ENCODE measurements at regions not wholly inside any gene's neighbourhood (a gene's known extent, or its start where the extent isn't known, plus 50 kb on each side); places are given as distances from the start of the nearest gene placed in this dataset.

DNA sequence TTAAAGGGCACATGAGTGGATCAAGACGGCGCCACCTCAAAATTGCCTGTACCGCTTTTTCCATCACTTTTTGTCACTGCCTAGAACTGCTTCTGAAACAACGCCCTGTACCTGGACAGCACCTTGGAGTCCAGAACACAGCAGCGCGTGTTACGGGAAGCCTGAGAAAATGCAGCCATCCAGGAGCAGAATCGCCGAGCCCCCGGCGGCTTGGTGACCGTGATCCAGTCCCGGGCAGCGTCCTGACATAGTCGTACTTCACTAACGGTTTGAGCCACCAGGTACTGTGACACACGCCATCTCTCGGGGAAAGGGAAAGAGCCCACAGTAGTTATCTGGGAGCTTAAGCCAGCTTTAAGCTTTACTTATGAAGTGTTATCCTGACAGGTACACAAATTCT is 168.9 kb upstream of the SALL3 start:
- Histone ChIP-seq H2BK15ac (ENCODE audit: low read depth, poor library complexity, severe bottlenecking) (no peak overlapping the region), H3K79me1 (replicated peaks; ENCODE audit: low read length, poor library complexity, severe bottlenecking) (no peaks in the 10 kb centered on the region), H2BK12ac (ENCODE audit: low read length in 2 of 2) (no peak overlapping the region), H3K23ac (ENCODE audit: low read length in 2 of 2) (no peak overlapping the region), H3K27ac (ENCODE audit: low read length, poor library complexity, severe bottlenecking) (no peak overlapping the region), H3K36me3 (ENCODE audit: control insufficient read depth in 1 of 2, insufficient read depth in 2 of 2, low read depth in 1 of 2, low read length in 2 of 2) (peaks cover 0 to 4% of the 10 kb centered on the region in 2 experiments), H3K4ac (ENCODE audit: low read depth in 1 of 2, low read length in 2 of 2) (no peak overlapping the region), H3K14ac (ENCODE audit: low read length in 2 of 2) (no peak overlapping the region), H2AFZ (ENCODE audit: low read depth, low read length) (no peak overlapping the region), H2BK120ac (ENCODE audit: low read depth, low read length) (no peak overlapping the region), H3K4me1 (ENCODE audit: control insufficient read depth, insufficient read depth, low read depth, low read length) (peaks cover 4% of the 10 kb centered on the region), H3K4me2 (ENCODE audit: low read length, poor library complexity, severe bottlenecking) (no peak overlapping the region), H4K8ac (ENCODE audit: low read length) (no peak overlapping the region), H3K4me3 (ENCODE audit: insufficient read depth in 1 of 2, low read depth in 1 of 2, low read length in 2 of 2) (no peak overlapping the region), H3K18ac (ENCODE audit: low read depth in 1 of 2, low read length in 2 of 2) (no peak overlapping the region), H2BK5ac (ENCODE audit: low read depth, low read length, poor library complexity, severe bottlenecking) (no peak overlapping the region), H2AK5ac (ENCODE audit: low read length, severe bottlenecking) (no peak overlapping the region), H3K9me3 (ENCODE audit: control insufficient read depth, low read length) (peaks cover 6% of the 10 kb centered on the region), H3K27me3 (ENCODE audit: control insufficient read depth in 1 of 2, insufficient read depth in 1 of 2, low read length in 2 of 2) (no peaks in the 10 kb centered on the region), H3K9ac (ENCODE audit: low read length) (no peak overlapping the region), H4K91ac (ENCODE audit: low read length) (no peak overlapping the region)
- 93% methylated on average over 18 of the region's 18 CpGs for WGBS
- no peak for DNase-seq

DNA sequence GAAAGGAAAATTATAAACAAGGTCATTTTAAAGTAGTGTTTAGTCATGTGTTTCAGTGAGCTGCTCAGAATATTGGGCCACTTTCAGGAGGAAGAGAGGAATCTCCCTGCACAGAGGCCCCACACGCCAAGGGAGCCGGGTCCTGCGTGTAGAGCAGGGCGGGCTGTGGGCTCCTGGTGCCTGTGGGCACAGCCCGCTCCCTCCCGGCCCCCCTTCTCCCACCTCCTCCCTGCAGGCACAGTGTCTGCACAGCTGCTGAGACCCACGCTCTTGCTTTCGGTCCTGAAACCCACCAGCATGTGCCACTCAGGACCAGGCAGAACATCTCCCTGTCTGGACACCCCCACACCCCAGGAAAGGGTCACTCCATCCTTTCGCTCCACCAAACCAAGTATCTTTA is 167.6 kb upstream of the SALL3 start:
- Histone ChIP-seq H3K27ac (ENCODE audit: low read length, poor library complexity, severe bottlenecking) (no peak overlapping the region), H3K4me2 (ENCODE audit: low read length, poor library complexity, severe bottlenecking) (no peak overlapping the region), H3K27me3 (ENCODE audit: control insufficient read depth in 1 of 2, insufficient read depth in 1 of 2, low read length in 2 of 2) (no peaks in the 10 kb centered on the region), H3K9me3 (ENCODE audit: control insufficient read depth, low read length) (peaks cover 4% of the 10 kb centered on the region), H3K4me3 (ENCODE audit: insufficient read depth in 1 of 2, low read depth in 1 of 2, low read length in 2 of 2) (no peak overlapping the region), H3K4ac (ENCODE audit: low read depth in 1 of 2, low read length in 2 of 2) (no peak overlapping the region), H3K4me1 (ENCODE audit: control insufficient read depth, insufficient read depth, low read depth, low read length) (peaks cover 4% of the 10 kb centered on the region), H2BK5ac (ENCODE audit: low read depth, low read length, poor library complexity, severe bottlenecking) (no peak overlapping the region), H2AK5ac (ENCODE audit: low read length, severe bottlenecking) (no peak overlapping the region), H4K91ac (ENCODE audit: low read length) (no peak overlapping the region), H2BK15ac (ENCODE audit: low read depth, poor library complexity, severe bottlenecking) (no peak overlapping the region), H4K8ac (ENCODE audit: low read length) (no peak overlapping the region), H2BK120ac (ENCODE audit: low read depth, low read length) (no peak overlapping the region), H3K18ac (ENCODE audit: low read depth in 1 of 2, low read length in 2 of 2) (no peak overlapping the region), H3K14ac (ENCODE audit: low read length in 2 of 2) (no peak overlapping the region), H2AFZ (ENCODE audit: low read depth, low read length) (no peak overlapping the region), H3K9ac (ENCODE audit: low read length) (no peak overlapping the region), H3K79me1 (replicated peaks; ENCODE audit: low read length, poor library complexity, severe bottlenecking) (no peaks in the 10 kb centered on the region), H3K36me3 (ENCODE audit: control insufficient read depth in 1 of 2, insufficient read depth in 2 of 2, low read depth in 1 of 2, low read length in 2 of 2) (peaks cover 0 to 4% of the 10 kb centered on the region in 2 experiments), H2BK12ac (ENCODE audit: low read length in 2 of 2) (no peak overlapping the region), H3K23ac (ENCODE audit: low read length in 2 of 2) (no peak overlapping the region)
- DNase-seq, result no peak
- WGBS, result 75% methylated on average over 9 of the region's 9 CpGs

DNA sequence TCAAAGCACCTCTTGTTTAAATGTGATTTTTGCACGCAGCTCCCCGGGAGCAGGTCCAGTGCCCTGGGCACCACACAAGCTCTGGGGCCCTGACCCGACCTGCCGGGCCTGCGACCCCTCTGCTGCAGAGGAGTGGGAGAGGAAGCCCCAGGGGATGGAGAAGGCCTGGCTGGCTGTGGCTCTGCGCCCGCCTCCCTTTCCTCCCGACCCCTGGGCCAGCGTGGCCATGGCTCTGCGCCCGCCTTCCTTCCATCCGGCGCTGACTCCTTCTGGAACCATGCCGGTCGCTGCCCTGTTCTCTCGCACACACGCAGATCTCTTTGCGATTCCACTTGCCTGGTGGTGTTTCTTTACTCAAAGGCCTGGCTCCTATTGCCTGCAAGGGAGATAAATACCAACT is 166.5 kb upstream of the SALL3 start:
- H2AK5ac ChIP-seq (ENCODE audit: low read length, severe bottlenecking), result no peak overlapping the region
- H3K27ac ChIP-seq (ENCODE audit: low read length, poor library complexity, severe bottlenecking), result no peak overlapping the region
- WGBS, result 76% methylated on average over 18 of the region's 18 CpGs
- no peak overlapping the region for H3K14ac ChIP-seq (ENCODE audit: low read length in 2 of 2)
- H3K9me3 ChIP-seq (ENCODE audit: control insufficient read depth, low read length), result no peaks in the 10 kb centered on the region
- H3K4ac ChIP-seq (ENCODE audit: low read depth in 1 of 2, low read length in 2 of 2), result no peak overlapping the region
- no peaks in the 10 kb centered on the region for H3K79me1 ChIP-seq (replicated peaks; ENCODE audit: low read length, poor library complexity, severe bottlenecking)
- H3K4me3 ChIP-seq (ENCODE audit: insufficient read depth in 1 of 2, low read depth in 1 of 2, low read length in 2 of 2), result no peak overlapping the region
- H2BK5ac ChIP-seq (ENCODE audit: low read depth, low read length, poor library complexity, severe bottlenecking), result no peak overlapping the region
- no peak for DNase-seq
- peaks cover 4% of the 10 kb centered on the region for H3K4me1 ChIP-seq (ENCODE audit: control insufficient read depth, insufficient read depth, low read depth, low read length)
- peaks cover 0 to 4% of the 10 kb centered on the region in 2 experiments for H3K36me3 ChIP-seq (ENCODE audit: control insufficient read depth in 1 of 2, insufficient read depth in 2 of 2, low read depth in 1 of 2, low read length in 2 of 2)
- H2AFZ ChIP-seq (ENCODE audit: low read depth, low read length), result no peak overlapping the region
- no peak overlapping the region for H2BK120ac ChIP-seq (ENCODE audit: low read depth, low read length)
- H3K4me2 ChIP-seq (ENCODE audit: low read length, poor library complexity, severe bottlenecking), result no peak overlapping the region
- H3K18ac ChIP-seq (ENCODE audit: low read depth in 1 of 2, low read length in 2 of 2), result no peak overlapping the region
- no peak overlapping the region for H3K23ac ChIP-seq (ENCODE audit: low read length in 2 of 2)
- H2BK15ac ChIP-seq (ENCODE audit: low read depth, poor library complexity, severe bottlenecking), result no peak overlapping the region
- no peaks in the 10 kb centered on the region for H3K27me3 ChIP-seq (ENCODE audit: control insufficient read depth in 1 of 2, insufficient read depth in 1 of 2, low read length in 2 of 2)
- no peak overlapping the region for H3K9ac ChIP-seq (ENCODE audit: low read length)
- no peak overlapping the region for H4K8ac ChIP-seq (ENCODE audit: low read length)
- no peak overlapping the region for H2BK12ac ChIP-seq (ENCODE audit: low read length in 2 of 2)
- H4K91ac ChIP-seq (ENCODE audit: low read length), result no peak overlapping the region

DNA sequence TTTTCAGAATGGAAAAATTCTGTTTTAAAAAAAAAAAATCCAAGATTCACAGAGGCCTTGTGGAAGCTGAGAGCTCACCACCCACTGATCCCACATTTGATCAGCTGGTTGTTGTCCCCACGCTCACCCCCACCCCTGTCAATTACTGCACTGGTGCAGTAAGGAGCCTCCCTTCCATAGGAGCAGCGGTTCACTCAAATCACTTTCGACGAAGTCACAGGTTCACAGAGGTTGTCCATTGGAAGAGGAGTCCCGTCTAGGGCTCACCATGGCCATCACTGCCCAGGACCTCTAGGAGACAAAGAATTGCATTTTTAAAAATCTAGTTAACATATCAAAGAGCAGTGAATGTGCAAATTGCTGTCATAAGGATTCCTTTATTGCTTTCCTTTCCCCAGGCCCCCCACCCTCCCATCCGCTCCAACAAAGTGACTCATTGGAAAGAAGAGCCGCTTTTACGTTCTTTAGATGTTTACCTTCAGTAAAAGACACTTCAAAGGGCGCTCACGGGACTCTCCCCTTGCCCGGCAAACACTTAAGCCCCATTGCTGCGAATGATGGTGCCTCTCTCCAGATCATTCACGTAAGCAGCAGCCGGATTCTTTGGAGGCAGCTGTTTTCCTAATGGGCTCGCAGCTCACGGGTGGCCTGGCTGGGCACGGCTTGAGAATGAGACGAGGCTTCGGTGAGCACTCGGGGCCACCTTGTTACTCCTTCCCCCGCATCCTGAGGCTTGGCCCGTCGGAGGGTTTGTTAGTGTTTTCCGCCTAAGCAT is 165.5 kb upstream of the SALL3 start:
- Histone ChIP-seq H3K23ac (ENCODE audit: low read length in 2 of 2) (no peak overlapping the region), H3K14ac (ENCODE audit: low read length in 2 of 2) (no peak overlapping the region), H3K18ac (ENCODE audit: low read depth in 1 of 2, low read length in 2 of 2) (no peak overlapping the region), H3K9me3 (ENCODE audit: control insufficient read depth, low read length) (no peaks in the 10 kb centered on the region), H3K27ac (ENCODE audit: low read length, poor library complexity, severe bottlenecking) (no peak overlapping the region), H3K9ac (ENCODE audit: low read length) (no peak overlapping the region), H3K79me1 (replicated peaks; ENCODE audit: low read length, poor library complexity, severe bottlenecking) (no peaks in the 10 kb centered on the region), H4K8ac (ENCODE audit: low read length) (no peak overlapping the region), H3K4me3 (ENCODE audit: insufficient read depth in 1 of 2, low read depth in 1 of 2, low read length in 2 of 2) (no peak overlapping the region), H2BK12ac (ENCODE audit: low read length in 2 of 2) (no peak overlapping the region), H3K4me2 (ENCODE audit: low read length, poor library complexity, severe bottlenecking) (no peak overlapping the region), H3K36me3 (ENCODE audit: control insufficient read depth in 1 of 2, insufficient read depth in 2 of 2, low read depth in 1 of 2, low read length in 2 of 2) (peaks cover 0 to 4% of the 10 kb centered on the region in 2 experiments), H2BK15ac (ENCODE audit: low read depth, poor library complexity, severe bottlenecking) (no peak overlapping the region), H2BK5ac (ENCODE audit: low read depth, low read length, poor library complexity, severe bottlenecking) (no peak overlapping the region), H3K4me1 (ENCODE audit: control insufficient read depth, insufficient read depth, low read depth, low read length) (peaks cover 4% of the 10 kb centered on the region), H2AFZ (ENCODE audit: low read depth, low read length) (no peak overlapping the region), H3K27me3 (ENCODE audit: control insufficient read depth in 1 of 2, insufficient read depth in 1 of 2, low read length in 2 of 2) (no peaks in the 10 kb centered on the region), H2AK5ac (ENCODE audit: low read length, severe bottlenecking) (no peak overlapping the region), H3K4ac (ENCODE audit: low read depth in 1 of 2, low read length in 2 of 2) (no peak overlapping the region), H4K91ac (ENCODE audit: low read length) (no peak overlapping the region), H2BK120ac (ENCODE audit: low read depth, low read length) (no peak overlapping the region)
- WGBS, result 40% methylated on average over 24 of the region's 24 CpGs
- DNase-seq, result no peak

All from mesenchymal stem cell (in vitro differentiated cells and primary cell).